Stomach (tissue), 4 donors: ENCODE measurements at regions not wholly inside any gene's neighbourhood (a gene's known extent, or its start where the extent isn't known, plus 50 kb on each side); places are given as distances from the start of the nearest gene placed in this dataset.

ENCODE experiments used
- CTCF ChIP-seq, 7 experiments: fragments of 450-650 bp in 4 of 7; fragments of 200-600 bp in 3 of 7; sonication (generic) in 3 of 7; IDR thresholded peaks; one replicate each; pipeline ENCODE4 v1.5.1; 2016 to 2019; ENCODE audit warnings: antibody characterized with exemption in 7 of 7, control low read depth in 2 of 7, mild to moderate bottlenecking in 1 of 7
- EP300 ChIP-seq: sonication (generic); formaldehyde crosslinking; IDR thresholded peaks from one replicate; pipeline ENCODE4 v1.6.1; 2017; ENCODE audit warnings: antibody characterized with exemption
- POLR2AphosphoS5 ChIP-seq, 3 donors: sonication (generic); formaldehyde crosslinking; IDR thresholded peaks; one replicate each; pipeline ENCODE4 v1.6.1; 2016; ENCODE audit warnings: antibody characterized with exemption in 3 of 3

GRCh38 chr1:47682198-47682597 is 244.4 kb downstream of the FOXD2 start:
- TF ChIP-seq CTCF (IDR thresholded peaks at IDR 0.05) (no peak), POLR2AphosphoS5 (IDR thresholded peaks at IDR 0.05) (no peak), EP300 (no peak)
